Neural cell (in vitro differentiated cells): ENCODE measurements at regions not wholly inside any gene's neighbourhood (a gene's known extent, or its start where the extent isn't known, plus 50 kb on each side); places are given as distances from the start of the nearest gene placed in this dataset.

ENCODE experiments used
- EP300 ChIP-seq: fragments of 450-650 bp; conservative IDR thresholded peaks from 2 replicates; pipeline ENCODE4 v1.6.1; 2014; ENCODE audit warnings: antibody characterized with exemption, mild to moderate bottlenecking, moderate library complexity; ENCODE audit not compliant: poor library complexity, severe bottlenecking
- EZH2 ChIP-seq: fragments of 200-600, 300-800 bp; shearing (Covaris generic), sonication (generic); IDR thresholded peaks from 2 replicates; pipeline ENCODE4 v1.6.1; 2014; ENCODE audit warnings: antibody characterized with exemption, low read length, borderline replicate concordance, mild to moderate bottlenecking; ENCODE audit not compliant: insufficient read depth, poor library complexity, severe bottlenecking
- MXI1 ChIP-seq: fragments of 450-650 bp; conservative IDR thresholded peaks from 2 replicates; pipeline ENCODE4 v1.6.1; 2014; ENCODE audit warnings: antibody characterized with exemption, mild to moderate bottlenecking; ENCODE audit not compliant: poor library complexity, severe bottlenecking
- POLR2AphosphoS5 ChIP-seq: IDR thresholded peaks from 2 replicates; pipeline ENCODE4 v1.6.1; 2012
- SMC3 ChIP-seq: fragments of 450-650 bp; conservative IDR thresholded peaks from 2 replicates; pipeline ENCODE4 v1.6.1; 2014; ENCODE audit warnings: antibody characterized with exemption, mild to moderate bottlenecking, moderate library complexity; ENCODE audit not compliant: poor library complexity
- TAF1 ChIP-seq: IDR thresholded peaks from 2 replicates; pipeline ENCODE4 v1.6.1; 2012; ENCODE audit warnings: low read depth
- TF ChIP-seq, protein P1 (sequence below): IDR thresholded peaks from 2 replicates; pipeline ENCODE4 v1.6.1; 2012; ENCODE audit warnings: borderline replicate concordance
- TF ChIP-seq, protein P2 (sequence below): fragments of 450-650 bp; IDR thresholded peaks from 2 replicates; pipeline ENCODE4 v1.5.1; 2014; ENCODE audit warnings: antibody characterized with exemption, mild to moderate bottlenecking, moderate library complexity; ENCODE audit not compliant: poor library complexity, severe bottlenecking

DNA sequence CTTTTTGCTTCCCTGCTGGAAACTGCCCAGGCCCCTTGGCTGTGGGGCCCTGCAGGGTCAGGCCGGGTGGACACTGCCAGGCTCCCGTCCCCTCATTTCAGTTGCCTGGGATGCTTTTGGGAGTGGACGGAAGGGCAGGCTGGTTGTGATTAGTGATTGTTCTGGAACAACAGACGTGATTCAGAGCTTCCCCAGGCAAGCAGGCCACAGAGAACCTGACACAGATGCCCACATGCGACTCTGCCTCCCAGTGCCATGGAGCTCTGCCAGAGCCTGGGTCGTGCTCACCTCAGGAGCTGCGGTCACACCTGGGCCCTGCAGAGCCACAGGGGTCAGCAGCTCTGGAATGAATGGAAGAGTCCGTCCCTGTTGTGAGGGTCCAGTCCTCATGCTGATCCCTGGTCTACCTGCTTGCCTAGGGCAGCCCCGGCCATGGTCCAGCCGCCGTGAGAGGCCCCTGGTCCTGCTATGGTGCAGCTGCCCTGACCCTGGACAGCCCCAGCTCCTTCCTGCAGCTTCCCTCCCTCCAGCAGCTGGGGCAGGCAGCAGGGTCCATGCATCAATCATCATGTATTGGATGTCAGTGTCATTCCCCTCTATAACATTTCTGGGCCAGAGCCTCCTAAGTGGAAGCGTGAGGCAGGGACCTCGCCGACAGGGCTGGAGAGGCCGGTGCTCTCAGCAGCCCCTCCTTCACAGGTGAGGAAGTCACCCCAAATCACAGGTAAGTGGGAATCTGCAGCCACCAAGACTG, 518.6 kb upstream of the MYT1L start:
- TF ChIP-seq, protein P1, sequence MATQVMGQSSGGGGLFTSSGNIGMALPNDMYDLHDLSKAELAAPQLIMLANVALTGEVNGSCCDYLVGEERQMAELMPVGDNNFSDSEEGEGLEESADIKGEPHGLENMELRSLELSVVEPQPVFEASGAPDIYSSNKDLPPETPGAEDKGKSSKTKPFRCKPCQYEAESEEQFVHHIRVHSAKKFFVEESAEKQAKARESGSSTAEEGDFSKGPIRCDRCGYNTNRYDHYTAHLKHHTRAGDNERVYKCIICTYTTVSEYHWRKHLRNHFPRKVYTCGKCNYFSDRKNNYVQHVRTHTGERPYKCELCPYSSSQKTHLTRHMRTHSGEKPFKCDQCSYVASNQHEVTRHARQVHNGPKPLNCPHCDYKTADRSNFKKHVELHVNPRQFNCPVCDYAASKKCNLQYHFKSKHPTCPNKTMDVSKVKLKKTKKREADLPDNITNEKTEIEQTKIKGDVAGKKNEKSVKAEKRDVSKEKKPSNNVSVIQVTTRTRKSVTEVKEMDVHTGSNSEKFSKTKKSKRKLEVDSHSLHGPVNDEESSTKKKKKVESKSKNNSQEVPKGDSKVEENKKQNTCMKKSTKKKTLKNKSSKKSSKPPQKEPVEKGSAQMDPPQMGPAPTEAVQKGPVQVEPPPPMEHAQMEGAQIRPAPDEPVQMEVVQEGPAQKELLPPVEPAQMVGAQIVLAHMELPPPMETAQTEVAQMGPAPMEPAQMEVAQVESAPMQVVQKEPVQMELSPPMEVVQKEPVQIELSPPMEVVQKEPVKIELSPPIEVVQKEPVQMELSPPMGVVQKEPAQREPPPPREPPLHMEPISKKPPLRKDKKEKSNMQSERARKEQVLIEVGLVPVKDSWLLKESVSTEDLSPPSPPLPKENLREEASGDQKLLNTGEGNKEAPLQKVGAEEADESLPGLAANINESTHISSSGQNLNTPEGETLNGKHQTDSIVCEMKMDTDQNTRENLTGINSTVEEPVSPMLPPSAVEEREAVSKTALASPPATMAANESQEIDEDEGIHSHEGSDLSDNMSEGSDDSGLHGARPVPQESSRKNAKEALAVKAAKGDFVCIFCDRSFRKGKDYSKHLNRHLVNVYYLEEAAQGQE: no peak
- TF ChIP-seq, protein P2, sequence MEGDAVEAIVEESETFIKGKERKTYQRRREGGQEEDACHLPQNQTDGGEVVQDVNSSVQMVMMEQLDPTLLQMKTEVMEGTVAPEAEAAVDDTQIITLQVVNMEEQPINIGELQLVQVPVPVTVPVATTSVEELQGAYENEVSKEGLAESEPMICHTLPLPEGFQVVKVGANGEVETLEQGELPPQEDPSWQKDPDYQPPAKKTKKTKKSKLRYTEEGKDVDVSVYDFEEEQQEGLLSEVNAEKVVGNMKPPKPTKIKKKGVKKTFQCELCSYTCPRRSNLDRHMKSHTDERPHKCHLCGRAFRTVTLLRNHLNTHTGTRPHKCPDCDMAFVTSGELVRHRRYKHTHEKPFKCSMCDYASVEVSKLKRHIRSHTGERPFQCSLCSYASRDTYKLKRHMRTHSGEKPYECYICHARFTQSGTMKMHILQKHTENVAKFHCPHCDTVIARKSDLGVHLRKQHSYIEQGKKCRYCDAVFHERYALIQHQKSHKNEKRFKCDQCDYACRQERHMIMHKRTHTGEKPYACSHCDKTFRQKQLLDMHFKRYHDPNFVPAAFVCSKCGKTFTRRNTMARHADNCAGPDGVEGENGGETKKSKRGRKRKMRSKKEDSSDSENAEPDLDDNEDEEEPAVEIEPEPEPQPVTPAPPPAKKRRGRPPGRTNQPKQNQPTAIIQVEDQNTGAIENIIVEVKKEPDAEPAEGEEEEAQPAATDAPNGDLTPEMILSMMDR: no peak
- no peak for TF ChIP-seq POLR2AphosphoS5
- no peak for TF ChIP-seq EP300
- no peak for TF ChIP-seq EZH2
- TF ChIP-seq SMC3: no peak
- no peak for TF ChIP-seq TAF1
- TF ChIP-seq MXI1: no peak
